Eye (tissue), 1 donor: ENCODE measurements at regions not wholly inside any gene's neighbourhood (a gene's known extent, or its start where the extent isn't known, plus 50 kb on each side); places are given as distances from the start of the nearest gene placed in this dataset.

Experiments
- DNase-seq: peaks from one replicate; pipeline ENCODE4 v3.0.0-alpha.2; 2015

DNA sequence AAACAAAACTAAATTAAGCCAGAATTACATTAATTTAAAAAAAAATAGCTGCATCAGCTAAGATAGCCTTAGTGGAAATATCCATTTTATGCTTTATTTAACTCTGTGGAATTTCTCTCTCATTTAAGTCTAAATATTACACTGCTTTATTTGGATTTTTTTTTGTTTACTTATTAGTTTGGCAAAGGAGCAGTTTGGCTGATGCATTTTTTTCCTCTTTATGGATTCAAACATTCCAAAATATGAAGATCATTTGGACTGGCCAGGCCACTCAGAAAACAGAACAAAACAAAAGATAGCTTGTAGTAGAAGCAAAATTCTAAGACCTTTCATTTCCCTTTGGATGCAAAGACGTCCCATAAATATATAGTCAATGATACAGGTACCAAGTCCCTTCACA is 707.3 kb upstream of the UBE2E2 start:
- no peak for DNase-seq

DNA sequence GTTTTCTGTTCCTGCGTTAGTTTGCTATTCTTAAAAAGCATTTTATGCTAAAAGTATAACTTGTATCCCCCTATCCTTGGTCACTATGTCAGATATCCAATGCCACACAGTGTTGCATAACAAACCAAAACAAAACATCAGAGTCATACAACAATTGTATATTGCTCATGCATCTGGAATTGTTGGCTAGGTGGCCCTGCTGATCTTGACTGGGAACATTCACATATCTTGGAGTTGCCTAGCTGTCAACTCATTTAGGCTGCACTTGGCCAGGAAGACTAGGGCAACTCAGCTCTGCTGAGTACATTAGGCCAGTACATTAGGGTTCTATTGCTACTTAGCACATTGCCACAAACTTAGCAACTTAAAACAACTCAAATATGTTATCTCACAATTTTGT is 706.5 kb upstream of the UBE2E2 start:
- no peak for DNase-seq

DNA sequence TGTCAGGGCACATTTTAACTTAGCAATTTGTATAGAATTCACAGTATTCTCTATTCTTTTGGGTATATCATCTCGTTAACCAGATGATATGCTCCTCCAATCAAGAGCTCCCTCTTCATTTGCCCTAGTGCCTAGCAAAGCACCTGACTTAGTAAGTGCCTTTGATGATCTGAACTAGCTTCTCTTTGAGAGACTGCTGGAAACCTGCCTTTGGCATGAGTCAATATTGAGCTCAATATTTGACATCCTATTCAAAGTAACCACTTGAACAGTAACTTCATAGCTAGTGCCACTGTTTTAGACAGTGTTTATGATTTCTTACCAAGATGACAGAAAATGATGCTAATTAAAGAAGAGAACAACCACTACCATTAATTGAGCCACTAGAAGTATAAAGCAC is 696.3 kb upstream of the UBE2E2 start:
- DNase-seq: no peak

DNA sequence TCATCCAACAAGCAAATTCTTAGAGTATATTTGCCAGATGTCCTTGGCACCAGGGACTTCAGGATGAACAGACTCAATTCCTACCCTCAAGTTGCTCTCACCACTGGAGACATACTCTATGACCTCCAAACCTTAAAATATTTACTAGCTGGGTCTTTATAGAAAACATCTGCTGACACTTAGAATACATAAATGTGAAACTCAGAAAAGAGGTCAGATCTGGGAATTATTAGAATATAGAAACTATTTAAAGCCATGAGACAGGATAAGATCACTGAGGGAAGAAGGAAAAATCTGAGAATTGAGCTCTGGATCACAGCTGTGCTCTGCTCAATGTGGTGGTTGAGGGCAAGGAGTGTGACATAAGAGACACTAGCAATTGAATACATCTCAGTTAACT is 695.4 kb upstream of the UBE2E2 start:
- DNase-seq: no peak

DNA sequence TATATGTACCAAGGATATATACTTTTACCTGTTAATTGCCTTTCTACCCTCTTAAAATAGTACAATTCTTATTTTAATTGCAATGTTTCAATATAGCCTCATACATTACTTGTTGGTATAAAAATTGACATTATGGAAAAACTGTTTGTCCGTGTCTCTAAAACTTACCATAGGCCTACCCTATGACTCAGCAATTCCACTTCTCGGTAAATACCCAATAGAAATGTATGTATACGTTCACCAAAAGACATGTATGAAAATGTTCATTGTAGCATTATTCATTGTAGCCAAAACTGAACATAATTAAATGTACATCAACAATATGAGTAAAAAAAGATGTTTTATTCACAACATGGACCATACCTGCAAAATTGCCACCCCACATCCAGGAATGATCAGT is 679.2 kb upstream of the UBE2E2 start:
- no peak for DNase-seq

DNA sequence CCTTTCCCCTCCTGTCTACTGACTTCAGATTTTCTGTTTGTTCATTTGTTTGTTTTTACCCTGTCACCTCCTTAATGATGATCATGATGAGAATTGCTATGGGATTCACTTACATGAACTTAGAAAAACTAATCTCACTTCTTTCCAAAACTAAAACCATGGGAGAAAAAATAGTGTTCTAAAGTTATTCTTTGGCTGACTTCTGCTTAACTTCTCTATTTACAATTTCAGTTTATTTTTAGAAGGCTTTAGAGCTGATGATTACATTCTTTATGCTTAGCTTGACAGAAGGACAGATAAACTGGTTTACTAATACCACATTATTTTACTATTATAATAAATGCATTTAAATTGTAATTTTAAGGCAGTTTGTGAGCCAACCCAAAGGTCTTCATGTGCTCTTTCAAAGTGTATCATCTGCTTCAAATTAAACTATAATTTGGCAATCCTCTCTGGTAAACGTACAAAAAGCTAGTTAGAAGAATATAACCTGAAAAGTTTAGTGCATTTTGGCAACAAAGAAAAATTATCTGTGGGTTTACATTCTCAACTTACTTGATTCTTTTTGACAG is 676.8 kb upstream of the UBE2E2 start:
- no peak for DNase-seq

DNA sequence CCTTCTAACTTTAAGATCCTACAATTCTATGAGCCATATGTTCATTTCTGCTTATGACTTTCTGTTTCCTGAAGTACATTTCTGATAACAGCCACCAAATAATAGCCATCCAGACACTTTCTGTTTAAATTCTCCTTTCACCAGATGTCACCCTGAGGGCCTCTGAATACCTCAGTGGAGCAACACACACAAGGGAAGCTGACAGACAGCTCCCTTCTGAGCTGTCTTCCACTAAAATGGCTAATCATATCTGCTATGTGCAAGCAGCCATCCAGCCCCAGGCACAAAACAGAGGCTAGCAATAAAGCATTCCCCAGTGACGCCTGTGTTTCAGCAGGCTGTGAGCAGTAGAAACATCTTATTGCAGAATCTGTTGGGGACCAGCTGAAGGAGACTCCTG is 666.6 kb upstream of the UBE2E2 start:
- peak; percentile 82 for DNase-seq

DNA sequence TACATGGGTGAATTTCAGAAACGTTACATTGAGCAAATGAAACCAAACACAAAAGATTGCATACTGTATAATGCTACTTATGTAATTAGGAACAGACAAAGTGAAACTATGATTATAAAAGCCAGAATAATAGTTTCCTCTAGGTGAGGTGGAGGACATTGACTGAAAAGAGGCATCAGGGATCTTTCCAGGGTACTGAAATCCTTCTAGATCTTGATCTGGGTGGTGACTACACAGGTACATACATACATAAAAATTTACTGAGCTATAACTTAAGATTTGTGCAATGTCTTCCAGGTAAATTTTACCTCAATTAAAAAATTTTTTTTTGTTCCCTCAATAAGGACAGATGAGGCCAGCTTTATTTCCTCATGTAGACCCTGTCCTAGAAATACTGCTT is 665.6 kb upstream of the UBE2E2 start:
- DNase-seq: no peak

DNA sequence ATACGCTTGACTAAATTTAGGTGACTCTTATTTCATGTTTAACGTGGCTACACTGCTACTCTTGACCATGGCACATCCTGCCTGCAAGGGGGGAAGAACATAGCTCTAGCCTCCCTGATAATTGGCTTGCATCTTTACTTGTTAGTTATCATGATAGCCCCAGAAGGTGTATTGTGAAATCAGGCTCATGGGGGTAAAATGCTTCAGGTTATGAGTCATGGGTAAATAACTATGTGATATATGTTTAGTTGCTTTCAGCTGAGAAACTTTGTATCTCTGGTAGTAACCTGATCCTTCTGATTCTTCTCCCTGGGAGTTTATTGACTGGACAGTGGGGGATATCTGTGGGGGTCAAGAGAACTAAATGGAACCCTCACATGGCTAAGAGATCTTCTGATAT is 660.8 kb upstream of the UBE2E2 start:
- DNase-seq: no peak

DNA sequence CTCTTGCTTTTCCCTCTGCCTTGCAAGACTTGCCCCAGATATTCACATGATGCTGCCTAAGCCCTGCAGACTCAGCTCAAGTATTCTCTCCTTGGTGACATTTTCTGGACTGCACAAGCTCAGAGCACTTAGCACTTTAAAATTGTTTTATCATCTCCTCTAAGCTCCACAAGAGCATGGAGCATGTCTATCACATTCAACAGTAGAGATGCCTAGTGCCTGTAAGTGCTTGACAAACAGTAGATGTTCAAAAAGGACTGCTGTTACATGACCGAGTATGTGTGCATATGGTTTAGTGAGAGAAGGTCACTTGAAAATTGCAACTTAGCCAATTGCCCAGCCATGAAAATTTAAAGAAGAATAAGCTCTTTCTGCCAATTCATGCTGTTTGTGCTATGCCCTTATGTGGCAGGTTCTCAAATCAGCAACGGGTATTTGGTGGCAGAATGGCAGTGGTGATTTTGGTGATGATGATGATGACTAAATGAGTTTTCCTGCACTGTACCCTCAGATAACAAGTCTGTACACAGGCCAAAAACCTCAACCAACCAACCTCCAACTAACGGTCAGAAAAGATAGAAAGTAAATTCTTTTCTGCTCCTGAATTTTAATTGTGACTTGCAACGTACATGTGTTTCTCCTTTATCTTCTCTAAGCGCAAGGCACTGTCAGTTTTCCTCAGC is 647.2 kb upstream of the UBE2E2 start:
- no peak for DNase-seq

DNA sequence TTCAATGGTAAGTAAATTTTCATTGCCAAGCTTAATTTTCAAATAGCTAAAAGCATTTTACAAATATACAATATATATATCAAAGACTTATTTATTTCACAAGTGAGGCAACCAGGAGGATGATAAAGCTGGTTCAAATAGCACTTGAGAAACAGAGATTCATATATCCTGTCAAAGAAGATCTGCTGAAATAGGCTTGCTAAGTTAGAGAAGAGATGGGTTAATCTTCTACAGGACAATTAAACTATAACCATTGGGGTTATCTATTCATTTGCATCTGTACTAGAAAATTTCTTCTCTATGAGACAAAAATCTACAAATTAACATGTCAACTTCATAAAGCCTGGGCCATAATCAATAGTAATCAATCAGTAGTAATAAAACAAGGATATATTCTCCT is 637.7 kb upstream of the UBE2E2 start:
- no peak for DNase-seq

DNA sequence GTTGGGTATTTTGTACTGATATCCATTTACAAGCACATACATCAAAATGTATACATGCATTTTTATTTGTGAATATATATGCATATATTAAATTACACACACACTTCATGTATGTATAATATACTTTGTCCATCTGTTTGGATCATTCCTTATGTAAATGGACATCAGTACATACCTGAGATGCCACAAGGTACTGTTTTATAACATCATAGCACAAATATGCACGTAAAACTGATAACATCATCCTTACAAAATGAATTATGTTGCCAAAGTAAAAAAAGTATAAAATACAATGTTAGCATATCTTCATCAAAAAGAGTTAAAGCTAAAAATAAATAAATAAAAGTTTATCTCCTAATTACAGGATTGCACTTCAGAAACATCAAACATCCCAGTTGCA is 634.8 kb upstream of the UBE2E2 start:
- DNase-seq: no peak

DNA sequence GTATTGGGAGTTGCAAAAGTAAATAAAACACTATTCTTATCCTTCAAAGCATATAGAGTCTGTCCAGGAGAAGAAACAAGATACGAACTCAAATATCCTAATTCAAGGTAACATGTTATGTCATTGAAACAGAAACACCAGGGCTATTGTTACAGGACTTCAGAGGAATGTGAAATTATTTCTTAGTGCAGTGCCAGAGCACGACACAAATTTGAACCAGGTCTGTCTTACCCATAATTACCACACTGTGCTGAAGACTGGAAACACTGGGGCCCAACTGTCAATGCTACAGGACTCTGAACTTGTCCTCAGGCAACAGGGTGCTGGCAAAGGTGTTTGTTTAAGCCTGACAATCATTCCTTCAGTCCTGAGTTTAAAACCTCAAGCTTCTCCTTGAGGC is 633.6 kb upstream of the UBE2E2 start:
- DNase-seq: no peak

DNA sequence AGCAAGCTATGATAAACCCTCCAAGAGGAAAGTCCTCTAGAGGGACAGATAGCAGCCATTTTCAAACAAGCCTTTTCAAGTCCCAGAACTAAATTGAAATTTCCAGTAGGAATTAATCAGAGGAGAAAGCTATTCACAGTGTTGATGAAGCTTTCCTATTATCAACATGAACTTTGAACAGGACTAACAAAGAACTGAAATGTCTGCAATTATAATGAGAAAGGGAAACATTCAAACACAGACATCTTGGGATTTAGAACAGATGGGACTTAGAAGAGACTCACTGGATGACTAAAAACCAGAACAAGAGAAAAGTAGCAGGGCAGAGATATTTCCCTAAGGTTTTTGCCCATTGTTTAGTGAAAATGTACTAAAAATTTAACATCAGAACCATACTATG is 622.1 kb upstream of the UBE2E2 start:
- no peak for DNase-seq

DNA sequence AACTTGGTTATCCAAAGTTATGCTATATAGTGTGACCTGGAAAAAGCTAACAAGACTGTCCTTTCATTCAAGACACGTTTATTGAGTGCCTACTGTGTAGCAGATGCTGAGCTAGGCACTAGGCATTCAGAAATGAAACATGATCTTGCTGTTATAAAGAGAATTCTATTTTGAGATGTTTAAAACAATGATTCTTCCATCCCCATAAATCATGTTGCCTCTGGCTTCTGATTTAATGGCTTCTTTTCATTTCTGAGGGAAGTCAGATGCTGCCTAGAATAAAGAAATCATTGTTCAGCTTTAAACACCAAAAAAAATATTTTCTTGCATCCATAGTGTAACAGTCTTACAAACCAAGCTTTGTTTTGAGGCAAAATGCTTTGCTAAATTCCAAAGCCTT is 620.9 kb upstream of the UBE2E2 start:
- no peak for DNase-seq

DNA sequence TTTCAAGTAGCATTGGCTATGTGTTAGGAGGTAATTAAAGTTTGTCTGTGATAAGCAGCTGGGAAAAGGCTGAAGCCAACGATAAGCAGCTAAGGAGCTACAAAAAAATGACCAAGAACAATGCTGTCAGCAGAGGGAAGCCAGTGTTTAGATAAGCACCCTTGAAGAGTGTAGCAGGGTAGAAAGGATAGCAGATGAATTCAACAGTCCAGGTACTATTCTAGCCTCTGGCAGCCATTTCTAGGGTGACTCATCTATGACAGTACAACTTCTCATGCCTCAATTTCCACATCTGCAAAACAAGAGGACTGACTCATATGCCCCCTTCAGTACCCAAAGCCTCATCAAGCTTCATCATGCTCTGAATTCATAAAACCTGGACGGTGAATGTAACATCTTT is 617.6 kb upstream of the UBE2E2 start:
- no peak for DNase-seq

DNA sequence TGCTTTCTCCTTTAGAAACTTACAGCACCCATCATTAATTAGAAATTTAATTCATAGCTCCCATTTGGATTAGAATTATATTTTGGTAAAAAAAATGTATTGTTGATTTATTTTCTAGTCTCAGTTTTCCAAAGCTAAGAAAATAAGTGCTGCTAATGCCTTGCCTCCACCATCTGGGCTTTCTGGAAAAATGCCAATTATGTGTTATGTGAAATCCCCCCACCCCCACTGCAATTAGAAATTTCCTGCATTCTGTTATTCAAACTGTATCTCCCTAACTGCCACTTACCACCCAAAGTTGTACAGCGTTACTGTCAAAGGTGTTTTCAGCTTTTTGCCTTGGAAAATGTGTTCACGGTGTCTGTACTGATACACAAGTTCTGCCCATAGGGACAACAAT is 617.2 kb upstream of the UBE2E2 start:
- DNase-seq: no peak

DNA sequence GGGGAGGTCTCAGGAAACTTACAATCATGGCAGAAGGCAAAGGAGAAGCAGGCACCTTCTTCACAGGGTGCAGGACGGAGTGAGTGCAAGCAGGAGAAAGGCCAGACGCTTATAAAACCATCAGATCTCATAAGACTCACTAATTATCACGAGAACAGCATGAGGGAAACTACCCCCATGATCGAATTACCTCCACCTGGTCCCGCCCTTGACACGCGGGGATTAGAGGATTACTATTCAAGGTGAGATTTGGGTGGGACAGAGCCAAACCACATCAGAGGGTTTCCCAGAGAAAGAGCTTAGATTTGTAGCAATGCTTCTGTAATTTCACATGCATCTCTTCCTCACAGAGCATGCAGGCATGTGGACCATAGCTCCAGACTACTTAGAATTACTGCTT is 615.7 kb upstream of the UBE2E2 start:
- no peak for DNase-seq

DNA sequence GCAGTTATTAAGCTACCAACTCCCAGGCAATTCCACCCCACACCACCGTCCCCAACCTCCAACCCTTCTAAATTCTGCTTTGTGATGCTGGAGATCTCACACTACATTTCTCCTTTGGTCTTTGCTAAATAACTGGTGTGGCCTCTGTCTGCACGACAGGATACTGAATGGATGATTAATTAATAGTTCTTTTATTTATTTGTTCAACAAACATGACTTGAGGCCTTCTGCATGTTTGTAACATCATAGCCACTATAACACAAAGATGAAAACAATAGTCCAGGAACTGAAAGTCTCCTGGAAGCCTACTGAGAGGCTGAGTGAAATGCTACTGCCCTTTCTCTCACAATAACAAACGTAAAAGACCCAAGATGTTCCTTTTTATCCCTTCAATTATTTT is 609.5 kb upstream of the UBE2E2 start:
- DNase-seq: no peak

DNA sequence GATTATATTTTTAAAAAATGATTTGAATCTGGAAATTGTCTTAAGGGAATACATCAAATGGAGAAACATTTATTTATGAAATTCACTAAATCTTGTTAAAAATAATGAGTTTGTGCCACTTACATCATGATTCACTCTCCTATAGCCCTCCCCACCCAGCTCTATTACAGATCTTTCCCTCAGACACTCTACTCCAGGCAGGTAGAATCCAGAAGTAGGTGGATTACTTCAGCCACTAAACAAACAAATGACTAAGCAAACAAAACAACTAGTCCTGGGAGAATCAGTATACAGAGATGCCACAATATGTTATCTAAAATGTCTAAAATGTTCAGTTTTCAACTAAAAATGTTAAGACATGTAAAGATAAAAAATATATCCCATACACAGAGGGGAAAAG is 608.1 kb upstream of the UBE2E2 start:
- no peak for DNase-seq

DNA sequence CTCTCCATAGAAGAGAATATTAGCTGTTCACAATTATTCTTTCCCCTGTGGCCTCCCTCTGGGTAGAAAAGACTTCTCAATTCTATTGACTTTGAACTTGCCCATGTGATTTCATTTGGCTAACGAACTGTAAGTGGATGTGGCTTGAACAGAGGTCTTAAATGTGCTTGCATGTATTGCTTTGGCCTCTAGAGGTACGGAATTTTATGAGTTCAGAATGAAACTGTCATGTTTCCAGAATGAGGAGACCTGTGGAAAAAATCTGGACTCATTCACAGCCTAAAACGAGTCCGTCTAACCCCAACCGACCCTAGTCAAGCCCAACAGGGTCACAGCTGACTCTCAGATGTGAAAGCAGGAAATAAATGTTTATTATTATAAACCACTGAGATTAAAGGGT is 596.7 kb upstream of the UBE2E2 start:
- no peak for DNase-seq

DNA sequence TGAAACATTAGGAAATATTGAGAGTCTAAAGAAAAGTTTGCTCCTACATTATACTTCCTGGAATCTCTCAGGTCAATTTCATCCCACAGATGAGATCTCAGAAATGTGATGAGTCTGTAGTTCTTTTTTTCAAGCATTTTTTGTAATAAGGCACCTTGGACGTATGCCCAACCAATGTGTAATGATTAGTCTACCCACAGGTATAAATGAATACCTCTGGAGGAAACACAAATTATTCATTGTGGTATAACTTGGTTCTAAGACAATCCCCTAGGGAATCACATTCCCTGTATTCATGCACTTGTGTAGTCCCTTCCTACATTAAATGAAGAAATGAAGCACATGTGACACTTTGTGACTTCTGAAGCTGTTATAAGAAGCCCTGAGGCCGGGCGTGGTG is 596.2 kb upstream of the UBE2E2 start:
- DNase-seq: no peak

DNA sequence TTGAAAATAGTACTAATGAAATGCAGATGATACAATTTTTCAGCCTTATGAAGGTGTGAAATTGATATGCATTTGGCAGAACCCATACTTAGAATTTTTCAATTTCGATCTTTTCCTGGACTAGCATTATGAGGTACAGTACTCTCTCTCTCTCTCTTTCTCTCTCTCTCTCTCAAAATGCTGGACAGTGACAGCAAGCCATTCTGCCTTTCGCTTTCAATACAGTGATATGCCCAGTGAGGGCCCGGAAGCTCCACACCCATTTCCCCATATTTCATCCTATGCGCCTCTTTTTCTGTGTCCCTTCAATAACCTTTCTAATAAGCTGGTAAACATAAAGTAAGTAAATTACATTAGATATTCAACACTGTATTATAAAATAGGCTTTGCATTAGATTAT is 595.0 kb upstream of the UBE2E2 start:
- DNase-seq: no peak

DNA sequence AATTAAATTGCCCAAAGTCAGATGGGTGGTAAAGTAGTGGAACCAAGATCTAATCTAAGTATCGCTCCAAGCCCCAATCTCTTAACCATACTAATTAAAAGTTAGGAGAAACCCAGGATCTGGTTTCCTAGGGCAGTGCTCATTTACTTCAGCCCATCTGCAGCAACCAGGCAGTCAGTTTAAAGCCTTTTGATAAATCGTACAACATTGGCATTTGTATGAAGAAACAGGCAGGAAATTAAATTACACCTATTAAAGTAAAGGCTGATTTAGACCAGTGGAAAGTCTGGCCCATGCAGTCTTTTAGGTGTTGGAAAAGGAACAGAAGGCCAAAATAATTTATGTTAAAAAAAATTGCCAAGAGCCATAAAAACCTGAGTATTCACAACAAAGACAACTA is 594.4 kb upstream of the UBE2E2 start:
- DNase-seq: no peak

DNA sequence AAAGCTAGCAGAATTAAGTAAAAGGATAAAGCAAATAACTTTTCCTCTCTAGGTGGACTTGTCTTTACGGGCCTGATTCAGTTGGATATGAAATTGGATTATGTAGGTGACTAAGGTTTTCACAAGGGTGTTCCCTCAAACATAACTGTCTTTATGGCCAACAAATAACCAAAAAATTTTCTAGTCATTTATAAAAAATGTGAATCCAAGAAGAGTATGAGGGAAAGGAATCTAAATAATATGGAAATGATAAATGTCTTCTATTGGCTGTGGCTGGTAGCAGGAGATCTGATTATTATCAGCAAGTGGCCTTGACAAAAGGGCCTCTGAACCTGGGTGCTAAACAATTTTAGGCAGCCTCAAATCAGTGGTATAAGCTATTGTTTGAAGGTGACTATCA is 594.0 kb upstream of the UBE2E2 start:
- DNase-seq: no peak

DNA sequence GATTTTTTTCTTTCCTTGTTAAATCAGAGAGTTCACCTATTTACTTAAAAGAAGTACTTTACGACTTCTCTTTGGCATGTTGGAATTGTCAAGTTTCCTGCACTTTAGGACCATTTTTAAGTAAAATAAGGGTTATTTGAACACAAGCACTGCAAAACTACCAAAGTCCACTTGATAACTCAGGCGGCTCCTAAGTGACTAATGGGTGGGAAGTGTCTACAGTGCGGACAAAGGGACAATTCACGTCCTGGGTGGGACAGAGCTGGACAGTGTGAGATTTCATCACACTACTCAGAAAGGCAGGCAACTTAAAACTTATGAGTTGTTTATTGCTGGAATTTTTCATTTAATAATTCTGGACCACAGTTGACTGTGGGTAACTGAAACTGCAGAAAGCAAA is 590.2 kb upstream of the UBE2E2 start:
- no peak for DNase-seq
